NCI-H460 (cell line): ENCODE measurements at regions not wholly inside any gene's neighbourhood (a gene's known extent, or its start where the extent isn't known, plus 50 kb on each side); places are given as distances from the start of the nearest gene placed in this dataset.

Experiments used
- DNase-seq: peaks from one replicate; pipeline ENCODE4 v3.0.0-alpha.2; 2016; ENCODE audit warnings: low read depth; ENCODE audit errors: extremely low read depth

DNA sequence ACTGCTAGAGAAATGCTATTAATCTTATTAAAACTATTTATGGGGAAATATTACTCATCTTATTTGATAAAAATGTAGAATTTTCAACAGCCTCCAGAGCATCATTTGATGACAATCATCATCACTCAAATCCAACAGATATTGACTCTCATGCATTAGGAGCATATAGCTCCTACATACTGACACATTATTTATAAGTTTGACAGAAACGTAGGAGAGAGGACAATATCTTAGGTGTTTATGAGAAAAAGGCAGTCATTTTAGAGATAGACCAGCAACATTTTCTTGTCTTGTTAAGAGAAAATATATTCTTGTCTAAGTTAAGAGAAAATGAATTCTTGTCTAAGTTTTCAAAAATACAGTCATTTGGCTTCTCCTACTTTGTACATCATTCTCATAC, 2550.2 kb downstream of the PCDH7 start:
- no peak for DNase-seq

- no peak for DNase-seq
These were observed 2552.6 kb downstream of the PCDH7 start for GRCh38 chr4:33272722-33273121.

GRCh38 chr4:33283818-33284217, 2563.6 kb downstream of the PCDH7 start:
- DNase-seq: no peak

- no peak for DNase-seq
These were observed 2576.8 kb downstream of the PCDH7 start for GRCh38 chr4:33296876-33297455.

DNA sequence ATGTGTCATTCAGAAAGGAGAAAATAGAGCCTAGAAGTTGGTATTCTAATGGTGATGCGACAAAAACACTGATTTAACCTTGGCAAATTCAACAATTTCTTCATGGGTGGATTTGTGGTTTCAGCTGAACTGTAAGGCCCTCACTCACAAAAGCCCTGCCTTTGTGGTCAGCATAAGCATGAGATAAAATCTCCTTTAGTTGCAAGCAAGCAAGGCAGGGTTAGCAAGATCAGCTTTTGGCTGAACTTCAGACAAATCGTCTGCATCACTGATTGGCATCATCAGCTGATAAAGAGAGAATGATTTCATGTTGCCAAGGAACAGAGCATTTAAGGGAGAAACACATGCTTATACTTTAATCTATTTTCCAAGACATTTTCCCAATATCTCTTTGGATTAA, 2582.2 kb downstream of the PCDH7 start:
- no peak for DNase-seq

DNA sequence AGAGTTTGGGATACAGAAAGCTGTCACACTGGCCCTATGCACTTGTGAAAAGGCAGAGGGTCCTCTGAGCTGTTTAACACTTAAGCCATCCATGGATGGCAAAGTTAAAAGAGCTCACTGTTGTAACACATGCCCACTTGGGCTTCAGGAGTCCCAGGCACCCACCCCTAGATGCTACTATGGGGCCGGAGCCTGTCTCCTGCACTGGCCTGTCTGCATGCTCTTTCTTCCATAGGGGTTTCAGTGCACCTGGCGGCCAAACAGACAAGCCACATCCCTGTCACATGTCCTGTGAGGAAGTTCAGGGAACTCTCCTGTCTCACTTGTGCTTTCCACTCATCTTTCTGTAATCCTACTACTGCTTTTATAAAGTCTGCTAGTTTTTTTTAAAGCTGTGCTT, 2586.0 kb downstream of the PCDH7 start:
- no peak for DNase-seq

DNA sequence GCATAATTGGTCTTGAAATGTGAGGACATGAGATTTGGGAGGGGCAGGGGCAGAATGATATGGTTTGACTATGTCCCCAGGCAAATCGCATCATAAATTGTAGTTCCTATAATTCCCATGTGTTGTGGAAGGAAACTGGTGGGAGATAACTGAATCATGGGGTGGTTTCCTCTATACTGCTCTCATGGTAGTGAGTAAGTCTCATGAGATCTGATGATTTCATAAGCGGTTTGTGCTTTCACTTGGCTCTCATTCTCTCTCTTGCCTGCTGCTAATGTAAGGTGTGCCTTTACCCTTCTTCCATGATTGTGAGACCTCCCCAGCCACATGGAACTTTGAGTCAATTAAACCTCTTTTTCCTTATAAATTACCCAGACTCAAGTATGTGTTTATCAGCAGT, 2595.9 kb downstream of the PCDH7 start:
- DNase-seq: no peak

GRCh38 chr4:33316578-33316977, 2596.4 kb downstream of the PCDH7 start:
- DNase-seq: no peak

GRCh38 chr4:33323393-33323792, 2603.2 kb downstream of the PCDH7 start:
- DNase-seq: no peak

- DNase-seq: no peak
These were observed 2614.2 kb downstream of the PCDH7 start for GRCh38 chr4:33334416-33334815.

DNA sequence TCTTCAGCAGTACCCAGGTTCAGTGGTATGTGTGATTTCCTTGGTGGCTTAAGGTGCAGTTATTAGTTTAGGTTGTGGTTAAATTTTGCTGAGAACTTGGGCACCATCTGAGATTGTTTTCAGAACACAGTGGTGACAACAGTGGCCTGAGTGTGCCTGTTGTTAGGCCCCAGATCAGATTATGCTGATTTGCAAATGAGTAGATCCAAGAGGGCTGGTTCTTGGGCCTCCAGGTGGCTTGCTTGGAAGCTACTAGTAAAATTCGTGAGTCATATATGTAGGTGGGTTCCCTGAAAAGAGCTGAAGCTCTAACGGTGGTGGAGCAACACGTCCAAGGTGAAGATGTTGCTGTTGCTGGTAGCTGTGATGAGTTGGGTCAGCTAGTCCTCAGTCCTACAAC, 2619.6 kb downstream of the PCDH7 start:
- no peak for DNase-seq

GRCh38 chr4:33340168-33340567, 2620.0 kb downstream of the PCDH7 start:
- DNase-seq: no peak

GRCh38 chr4:33349376-33349775, 2629.2 kb downstream of the PCDH7 start:
- DNase-seq: no peak

- no peak for DNase-seq
These were observed 2637.0 kb downstream of the PCDH7 start for GRCh38 chr4:33357121-33357520.

GRCh38 chr4:33369446-33369845, 2649.3 kb downstream of the PCDH7 start:
- DNase-seq: no peak

DNA sequence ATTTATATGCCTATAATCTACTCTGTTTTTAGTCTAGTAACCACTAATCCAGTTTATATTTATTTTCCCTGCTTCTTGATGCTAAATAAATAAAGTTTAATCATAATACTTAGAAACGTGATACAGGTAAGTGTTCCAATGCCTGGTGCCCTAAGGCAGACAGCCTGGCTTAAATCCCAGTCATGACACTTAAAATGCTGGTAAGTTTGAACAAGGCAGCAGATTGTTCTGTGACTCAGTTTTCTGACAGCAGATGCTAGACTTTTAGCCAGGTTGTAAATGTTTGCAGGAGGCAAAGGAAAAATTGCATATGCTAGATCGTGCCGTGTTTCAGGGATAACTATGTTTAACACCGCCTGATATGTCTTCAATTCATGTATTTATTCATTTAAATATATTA, 2661.6 kb downstream of the PCDH7 start:
- no peak for DNase-seq

GRCh38 chr4:33386764-33387163, 2666.6 kb downstream of the PCDH7 start:
- DNase-seq: no peak

GRCh38 chr4:33390976-33391375, 2670.8 kb downstream of the PCDH7 start:
- DNase-seq: no peak

DNA sequence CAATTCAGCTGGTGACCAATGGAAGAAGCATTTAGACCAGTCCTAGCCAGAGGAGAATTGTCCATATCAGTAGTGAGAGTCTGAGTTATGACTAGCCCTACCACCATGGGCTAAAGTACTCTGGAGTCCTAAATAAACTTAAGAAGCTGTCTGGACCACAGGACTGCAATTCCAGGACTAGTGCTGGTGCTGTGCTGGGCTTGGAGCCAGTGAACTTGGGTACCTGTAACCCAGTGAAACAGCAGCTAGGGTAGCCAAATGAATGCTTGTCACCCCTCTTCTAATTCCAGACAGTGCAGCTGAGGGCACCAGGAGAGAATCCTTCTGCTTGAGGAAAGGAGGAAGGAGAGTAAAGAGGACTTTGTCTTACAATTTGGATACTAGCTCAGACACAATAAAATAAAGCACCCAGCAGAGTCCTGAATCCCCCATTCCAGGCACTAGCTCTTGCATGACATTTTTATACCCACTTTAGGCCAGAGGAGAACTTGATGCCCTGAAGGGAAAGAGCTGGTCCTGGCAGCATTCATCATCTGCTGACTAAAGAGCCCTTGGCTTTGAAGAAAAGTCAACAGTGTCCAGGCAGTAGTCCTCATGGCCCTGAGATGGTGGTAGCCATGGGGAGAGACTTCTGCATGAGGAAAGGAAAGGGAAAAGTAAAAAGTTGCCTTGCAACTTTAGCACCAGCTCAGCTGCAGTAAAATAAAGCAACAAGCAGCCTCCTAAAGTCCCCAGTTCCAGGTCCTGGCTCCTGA, 2675.7 kb downstream of the PCDH7 start:
- DNase-seq: no peak

GRCh38 chr4:33400504-33400903, 2680.3 kb downstream of the PCDH7 start:
- no peak for DNase-seq

DNA sequence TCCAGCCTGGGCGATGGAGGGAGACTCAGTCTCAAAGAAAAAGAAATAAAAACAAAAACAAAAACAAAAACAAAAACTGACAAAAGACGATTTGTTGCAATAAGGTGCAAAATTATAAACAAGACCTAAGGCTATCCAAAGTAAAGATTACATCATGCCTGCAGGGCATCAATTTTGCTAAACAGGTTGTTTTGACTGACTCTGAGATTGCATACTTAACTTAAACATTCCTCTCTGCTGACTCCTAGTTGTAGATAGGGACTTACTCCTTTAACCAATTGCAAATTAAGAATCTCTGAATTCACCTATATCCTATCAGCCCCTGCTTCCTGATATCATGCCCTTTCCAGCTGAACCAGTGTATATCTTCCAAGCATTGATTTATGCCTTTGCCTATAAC, 2687.3 kb downstream of the PCDH7 start:
- DNase-seq: no peak

- DNase-seq: no peak
These were observed 2691.0 kb downstream of the PCDH7 start for GRCh38 chr4:33411182-33411581.

GRCh38 chr4:33421887-33422286, 2701.7 kb downstream of the PCDH7 start:
- no peak for DNase-seq
